ENCODE measurements at regions not wholly inside any gene's neighbourhood (a gene's known extent, or its start where the extent isn't known, plus 50 kb on each side); places are given as distances from the start of the nearest gene placed in this dataset.

DNA sequence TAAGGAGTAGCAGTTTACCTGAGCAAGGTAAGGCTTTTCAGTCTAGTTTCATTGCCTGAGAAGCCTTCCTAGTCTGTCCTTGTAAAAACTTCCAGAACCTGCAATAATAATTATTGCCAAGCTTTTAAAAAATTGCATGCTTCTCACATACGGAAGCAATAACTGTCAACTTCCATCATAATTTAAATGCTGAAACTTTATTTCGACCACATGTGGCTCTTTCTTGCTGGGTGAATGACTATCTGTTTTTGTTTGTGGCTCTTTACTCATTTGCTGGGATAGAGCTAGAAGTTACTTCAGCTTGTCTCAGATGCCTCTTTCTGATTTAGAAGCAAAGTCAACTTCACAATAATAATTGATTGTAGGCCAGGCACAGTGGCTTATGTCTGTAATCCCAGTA lies 95.9 kb upstream of the COL21A1 start:
- DNase-seq = no peak

DNA sequence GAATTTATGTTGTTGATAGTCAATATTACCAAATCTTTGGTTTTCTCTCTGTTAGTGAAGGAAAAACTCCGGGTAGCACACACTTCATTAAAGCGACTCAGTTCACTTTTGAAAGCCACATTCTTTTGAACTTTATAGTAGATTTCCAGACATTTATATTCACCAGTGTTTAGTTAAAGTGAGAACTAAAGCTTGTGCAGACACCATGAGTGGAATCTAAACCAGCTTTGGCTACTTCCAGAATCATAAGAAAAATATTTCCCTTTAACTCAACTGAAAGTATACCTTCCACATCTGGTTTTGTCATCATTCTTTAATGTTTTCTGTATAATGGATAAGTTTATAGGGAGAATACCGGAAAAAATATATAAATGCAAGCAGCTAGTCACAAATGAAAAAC lies 92.1 kb upstream of the COL21A1 start:
- DNase-seq = no peak

DNA sequence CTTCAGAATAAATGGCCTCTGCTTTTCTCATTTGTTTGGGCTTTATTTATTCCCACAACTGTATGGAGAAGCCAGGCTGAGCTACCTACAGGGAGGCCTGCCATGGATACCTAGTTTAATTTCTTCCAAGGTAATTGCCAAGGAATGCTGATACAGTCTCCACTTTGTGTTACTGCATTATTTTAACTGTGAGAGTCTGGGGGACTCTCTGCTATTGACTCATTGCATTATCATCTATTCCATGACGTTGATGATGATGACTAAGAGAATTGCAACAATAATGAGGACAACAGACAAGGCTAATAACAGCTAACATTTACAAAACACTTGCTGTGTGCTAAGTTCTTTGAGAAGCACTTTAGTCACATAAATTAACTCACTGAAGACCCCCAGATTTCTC lies 88.3 kb upstream of the COL21A1 start:
- DNase-seq = no peak

DNA sequence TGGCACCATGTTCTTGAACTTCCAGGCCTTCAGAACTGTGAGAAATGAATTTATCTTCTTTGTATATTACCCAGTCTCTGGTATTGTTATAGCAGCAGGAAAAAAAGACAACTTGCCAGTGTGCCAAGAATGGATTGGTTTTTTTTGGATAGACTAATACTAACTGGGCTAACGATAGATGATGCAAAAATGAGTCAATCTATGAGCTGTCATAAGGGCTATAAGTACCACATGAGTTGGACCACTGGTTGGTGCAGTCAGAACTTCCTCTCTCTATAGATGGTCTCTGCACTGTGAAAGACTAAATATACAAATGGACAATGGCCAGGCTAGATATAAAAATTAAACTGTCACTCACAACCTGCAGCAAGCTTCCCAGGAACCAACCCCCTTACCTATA lies 87.6 kb upstream of the COL21A1 start:
- DNase-seq = no peak

DNA sequence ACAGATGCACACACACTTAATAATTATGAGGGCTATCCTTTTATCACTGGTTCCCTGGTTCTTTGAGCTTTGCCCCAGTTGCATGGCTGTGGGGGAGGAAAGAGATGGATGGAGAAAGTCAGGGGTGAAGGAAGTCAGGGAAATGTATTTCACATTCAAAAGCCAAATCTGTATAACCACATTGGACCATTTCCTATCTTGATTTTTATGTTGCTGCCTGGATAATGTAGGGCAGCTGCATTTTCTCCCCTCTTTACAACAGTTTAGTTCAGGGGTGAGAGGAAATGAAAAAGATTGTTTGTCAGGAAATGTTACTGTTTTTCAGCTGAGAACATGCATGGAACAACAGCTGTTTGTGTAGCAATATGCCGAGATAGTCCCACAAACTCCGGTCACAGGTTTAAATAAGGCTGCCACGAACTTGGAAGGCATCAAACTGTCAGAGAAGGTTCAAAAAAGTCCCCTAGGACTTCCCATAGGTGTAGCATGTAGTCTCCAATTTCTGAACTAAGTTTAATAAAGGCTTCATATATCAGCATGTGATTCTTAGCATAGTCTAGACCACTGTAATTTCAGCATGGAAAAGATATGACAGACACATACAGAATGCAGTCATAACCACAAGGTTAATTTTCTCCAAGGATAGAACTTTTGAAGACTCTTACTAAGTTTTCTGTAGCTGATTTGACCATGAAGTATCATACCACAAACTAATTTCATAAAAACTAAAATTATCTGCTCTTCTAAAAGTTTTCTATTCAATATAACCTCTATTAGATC lies 82.1 kb upstream of the COL21A1 start:
- no peak for DNase-seq

DNA sequence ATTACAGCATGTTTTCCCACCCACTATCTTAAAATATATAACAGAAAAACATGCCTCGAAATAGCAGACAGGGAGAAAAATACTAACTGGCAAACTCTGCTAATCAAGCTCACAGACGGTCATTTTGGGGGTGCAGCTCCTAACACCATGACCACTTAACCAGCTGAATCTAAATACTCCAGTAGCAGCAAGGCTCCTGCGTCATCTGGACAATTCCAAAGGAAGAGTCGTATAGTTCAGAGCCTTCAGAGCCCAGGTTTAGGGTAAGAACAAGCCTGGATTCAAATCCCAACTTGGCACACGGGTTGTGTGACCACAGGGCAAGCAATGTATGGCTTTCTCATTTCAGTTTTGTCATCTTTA lies 81.3 kb upstream of the COL21A1 start:
- no peak for DNase-seq

DNA sequence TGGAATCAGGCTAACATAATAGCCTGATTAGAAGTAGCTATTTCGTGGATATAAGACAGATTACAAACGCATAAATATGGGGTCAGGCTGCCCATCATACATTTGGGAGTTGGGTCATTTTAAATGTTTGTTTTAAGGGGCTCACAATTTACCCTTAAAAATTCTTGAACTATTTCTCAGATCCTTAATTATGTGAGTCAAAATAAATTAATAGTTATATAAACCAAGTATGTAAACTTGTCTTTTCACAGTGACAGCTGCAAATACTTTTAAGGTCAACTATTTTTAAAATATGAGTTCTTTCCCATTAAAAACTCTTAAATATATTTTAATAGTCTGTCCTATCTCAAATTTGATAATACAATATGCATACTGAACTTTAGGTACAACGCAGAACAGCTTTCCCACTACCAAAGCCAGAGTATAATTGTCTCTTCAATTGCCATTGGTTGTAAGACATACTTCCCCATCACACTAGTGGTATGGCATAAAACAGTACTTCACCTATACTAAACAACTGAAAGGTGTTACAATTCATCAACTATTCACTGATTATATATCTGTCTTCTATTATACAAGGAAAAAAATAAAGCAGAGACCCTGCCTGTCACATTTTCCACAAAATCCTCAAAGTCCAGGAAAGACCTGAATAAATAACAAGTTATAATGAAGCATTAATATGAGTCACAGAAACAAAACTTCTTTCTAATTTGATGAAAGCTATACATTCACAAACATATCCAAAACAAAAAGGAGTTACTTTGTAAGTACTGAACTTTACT lies 80.8 kb upstream of the COL21A1 start:
- no peak for DNase-seq

DNA sequence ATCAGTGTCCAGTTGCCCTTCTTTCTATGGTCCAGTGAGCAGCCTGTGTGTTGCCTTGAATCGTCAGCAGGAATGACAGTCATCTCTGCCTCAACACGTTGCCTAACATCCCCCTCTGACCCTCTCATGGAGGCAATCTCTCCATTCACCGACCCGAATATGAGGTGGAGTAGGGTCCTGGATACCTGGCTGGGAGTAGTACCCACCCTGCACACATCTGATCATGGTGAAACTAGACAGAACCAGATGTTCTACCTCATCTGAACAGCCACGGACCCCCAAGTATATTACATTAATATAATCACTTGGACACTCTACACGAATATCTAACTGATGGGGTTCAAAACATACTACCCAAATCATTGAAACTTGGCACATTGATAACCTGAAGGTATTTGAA lies 77.0 kb upstream of the COL21A1 start:
- DNase-seq = no peak

DNA sequence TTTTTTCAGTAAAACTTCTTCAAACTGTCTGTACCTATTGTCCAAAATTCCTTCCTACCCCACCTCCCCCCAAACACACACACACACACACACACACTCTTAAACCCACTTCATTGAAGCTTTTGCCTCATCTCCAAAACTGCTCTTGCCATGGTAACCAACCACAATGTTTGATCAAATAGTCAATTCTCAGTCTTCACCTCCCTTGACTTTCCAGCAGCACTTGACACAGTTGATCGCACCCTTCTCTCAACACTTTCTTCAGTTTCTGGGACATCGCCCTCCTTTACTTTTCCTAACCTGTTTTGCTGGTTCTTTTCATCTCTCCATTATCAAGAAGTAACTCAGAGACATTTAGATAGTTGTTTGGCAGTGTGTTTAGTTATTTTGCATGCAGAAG lies 71.5 kb upstream of the COL21A1 start:
- DNase-seq = no peak

DNA sequence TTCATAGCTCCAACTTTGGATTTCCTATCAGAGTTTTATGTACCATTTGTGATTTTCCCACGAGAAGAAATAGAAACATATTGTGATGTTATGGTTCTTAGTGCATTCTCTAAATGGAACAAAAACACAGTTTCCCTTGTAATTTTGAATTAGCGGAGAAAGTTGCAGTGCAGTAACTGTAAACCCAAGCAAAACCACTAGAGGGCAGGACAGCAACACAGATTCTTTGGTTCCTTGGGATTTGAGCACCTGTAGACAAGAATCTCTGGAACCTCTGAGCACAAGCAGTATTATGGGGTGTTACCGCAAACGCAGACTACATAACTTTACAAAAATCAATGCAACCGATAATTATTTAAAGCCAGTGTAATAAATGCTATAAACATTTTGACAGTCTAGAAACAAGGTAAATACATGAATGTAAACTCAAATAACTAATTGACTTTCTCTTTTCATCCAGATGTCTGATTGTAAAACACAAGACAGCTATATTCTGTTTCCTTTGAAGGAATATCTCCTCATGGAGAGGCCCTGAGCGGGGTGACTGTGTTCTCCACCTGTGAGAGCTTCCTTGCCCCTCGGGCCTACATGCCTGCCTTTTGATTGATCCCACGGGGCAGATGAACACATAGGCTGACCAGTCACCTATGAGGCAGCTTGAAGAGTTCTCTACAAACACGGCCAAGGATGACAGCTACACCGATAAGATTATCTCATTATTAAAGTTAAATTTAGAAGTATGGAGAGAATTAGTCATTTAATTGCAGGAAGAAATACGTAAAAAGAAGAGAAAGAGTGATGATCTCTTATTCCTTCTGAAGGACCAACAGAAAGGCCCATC lies 67.5 kb upstream of the COL21A1 start:
- no peak for DNase-seq

DNA sequence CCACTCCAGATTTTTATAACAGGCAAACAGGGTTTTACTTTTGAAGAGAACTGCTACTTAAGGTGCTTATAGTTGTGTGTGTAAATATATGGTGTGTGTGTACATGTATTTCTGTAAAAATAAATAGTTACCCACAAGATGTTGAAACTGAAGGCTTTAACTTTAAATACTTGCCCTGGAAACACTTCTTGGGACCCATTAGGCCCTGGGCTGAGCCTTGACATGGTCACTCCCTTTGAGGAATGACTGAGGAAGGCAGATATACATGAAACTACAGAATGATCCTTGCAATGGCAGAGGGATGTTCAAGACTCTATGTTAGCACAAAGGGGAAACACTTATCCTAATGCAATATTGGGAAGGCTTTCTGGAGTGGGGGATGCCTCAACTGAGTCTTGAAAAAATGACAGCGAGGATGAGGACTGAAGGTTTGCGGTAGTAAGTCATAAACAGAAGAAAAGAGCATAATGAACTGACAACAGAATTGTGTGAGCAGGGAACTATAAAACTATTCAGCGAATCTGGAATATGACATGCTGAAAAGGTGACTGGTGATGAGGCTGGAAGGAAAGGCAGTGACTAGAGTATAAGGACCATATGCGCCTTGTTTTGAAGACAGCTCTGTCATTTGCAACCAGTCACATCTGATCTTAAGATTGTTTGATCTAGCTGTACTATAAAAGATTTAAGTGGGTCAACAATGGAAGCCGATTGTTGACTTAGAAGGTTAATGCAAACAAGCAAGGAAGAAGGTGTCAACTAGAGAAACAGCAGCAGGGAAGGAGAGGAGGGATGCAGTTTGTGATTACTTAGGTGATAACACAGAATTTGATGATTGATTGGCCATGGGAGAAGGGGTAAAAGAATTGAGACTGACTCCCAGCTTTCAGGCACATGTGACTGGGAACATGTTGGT lies 64.4 kb upstream of the COL21A1 start:
- DNase-seq = no peak

DNA sequence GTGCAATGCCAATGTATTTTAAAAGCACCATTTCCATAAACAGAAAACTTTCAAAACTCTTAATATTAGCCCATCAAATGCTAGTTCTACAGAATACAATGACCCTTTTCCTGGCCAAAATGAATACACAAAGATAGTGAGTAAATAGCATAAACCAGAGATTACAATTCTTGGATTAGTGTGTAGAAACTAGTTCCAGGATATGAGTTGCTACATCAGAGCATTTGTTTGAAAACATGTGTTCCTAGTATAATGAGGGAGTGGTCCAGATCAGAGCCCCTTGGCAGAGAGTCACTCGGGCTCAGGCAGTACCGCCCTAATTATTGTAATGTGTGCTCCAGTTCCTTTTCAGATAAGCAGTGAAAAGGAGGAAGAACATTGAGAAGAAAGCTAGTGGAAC lies 63.7 kb upstream of the COL21A1 start:
- no peak for DNase-seq

DNA sequence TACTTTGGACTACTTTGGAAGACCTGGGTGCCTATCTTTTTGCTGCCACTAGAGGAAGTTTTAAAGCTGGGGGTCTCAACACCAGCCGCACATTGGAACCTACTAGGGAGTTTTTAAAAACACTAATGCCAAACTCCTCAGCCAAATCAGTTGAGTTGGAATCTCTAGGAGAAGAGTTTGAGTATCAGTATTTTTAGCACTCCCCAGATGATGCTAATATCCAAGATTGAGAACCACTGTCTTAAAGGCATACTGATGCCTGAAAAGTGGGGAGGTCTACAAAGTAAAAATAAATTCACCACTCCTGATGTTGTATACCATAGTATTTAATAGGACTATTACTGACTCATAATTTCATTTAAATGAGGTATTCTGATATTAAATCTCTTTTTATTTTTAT lies 62.9 kb upstream of the COL21A1 start:
- DNase-seq = no peak

DNA sequence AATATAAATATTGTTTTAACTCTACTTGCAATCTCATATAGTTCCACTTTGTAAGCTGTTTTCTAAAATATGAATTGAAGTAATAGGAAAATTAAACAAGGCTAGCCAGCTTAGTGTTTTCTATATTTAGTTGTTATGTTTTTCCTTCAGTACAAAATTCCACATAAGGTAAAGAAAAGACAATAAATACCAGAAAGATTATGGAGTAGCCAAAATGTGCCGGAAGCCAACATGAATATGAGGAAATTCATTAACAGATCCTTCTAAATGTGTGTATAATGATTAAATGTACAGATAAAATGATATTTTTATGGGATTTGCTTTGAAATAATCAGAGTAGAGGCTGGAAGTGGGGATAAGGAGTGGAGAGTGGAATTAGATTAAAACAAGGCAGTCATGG lies 52.5 kb upstream of the COL21A1 start:
- no peak for DNase-seq

DNA sequence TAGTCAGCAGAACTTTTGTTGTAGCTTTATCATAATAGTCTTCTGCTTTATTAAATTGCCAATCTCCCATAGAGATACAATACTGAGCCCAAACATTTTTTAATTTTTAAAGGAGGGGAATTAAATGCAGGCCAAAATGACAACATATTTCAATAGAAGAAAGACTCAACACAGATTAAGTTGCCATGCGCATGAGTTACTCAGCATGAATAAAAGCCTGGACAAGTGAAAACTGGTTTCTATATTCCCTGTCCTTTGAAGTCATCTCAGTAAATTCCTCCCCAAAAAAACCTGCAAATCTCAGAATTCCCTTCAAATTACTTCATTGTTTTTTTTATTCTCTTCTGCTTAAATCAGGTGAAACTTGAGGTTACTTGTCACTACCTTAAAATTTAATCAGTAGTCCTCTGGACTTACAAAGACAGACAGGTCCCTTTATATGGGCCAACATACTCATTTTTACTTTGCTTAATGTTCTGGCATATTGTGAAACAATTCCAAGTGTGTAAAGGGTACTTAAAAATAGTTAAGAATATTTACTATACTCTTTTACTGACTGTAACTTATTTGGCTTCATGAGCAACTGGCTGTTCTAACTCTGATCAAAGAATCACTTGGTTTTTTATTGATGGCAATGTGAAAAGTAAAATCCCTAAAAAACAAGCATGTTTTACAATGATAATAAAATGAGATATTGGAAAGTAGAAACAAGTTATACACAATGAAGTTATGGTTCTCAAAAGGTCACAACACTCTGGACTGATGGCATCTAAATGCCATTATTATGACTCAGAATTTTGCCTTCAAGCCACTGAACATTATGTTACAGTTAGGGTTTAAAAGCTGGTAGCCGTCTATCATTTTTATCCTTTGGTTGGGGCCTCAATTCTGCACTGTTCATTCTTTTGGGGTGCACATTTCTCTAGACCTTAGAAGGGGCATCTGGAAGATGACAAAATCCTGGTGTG lies 49.9 kb upstream of the COL21A1 start:
- no peak for DNase-seq

All from bone marrow (tissue), 2 donors.